HG02870 (cell line): ENCODE measurements at regions not wholly inside any gene's neighbourhood (a gene's known extent, or its start where the extent isn't known, plus 50 kb on each side); places are given as distances from the start of the nearest gene placed in this dataset.

Source experiments
- ATAC-seq: cut with Tn5 transposase; IDR thresholded peaks from one replicate; pipeline ENCODE4 v1.9.1; 2021; ENCODE audit warnings: mild to moderate bottlenecking, moderate library complexity; ENCODE audit not compliant: unreplicated experiment

DNA sequence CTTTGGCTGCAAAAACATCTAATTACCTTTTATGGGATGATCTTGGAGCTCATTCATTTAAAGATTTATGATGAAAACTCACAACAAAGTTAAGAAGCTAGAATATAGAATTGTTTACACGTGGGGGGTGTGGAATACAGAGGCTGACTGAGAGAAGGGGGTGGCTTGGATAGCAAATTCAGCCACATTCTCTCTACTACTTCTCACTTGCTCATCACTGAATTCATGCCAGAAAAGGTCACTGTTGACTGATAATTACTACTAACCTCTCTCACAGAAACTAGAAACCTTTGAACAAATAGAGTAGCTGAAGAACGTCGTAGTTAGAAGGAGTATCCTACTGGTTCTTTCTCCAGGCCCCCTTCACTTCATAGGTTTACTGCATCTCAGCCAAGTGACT is 808.2 kb downstream of the BRINP1 start:
- no peak for ATAC-seq

DNA sequence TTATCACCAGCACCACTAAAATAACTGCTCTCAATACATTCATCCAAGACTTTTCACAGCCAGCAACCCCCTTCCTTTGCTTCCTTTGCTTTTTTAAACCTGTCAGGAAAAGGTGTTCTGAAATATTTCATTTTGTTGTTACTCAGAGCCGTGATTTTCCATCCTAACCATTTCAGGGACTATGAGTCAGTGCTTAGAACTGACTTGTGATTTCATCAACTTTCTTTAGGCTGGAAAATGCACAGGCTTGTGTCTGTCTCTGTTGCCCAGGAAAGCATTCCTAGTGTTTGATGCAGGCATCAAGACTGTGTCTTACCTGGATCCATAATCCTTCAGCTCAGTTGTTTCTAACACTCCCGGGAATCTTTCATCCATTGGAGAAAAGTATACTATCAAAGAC is 805.6 kb downstream of the BRINP1 start:
- no peak for ATAC-seq

DNA sequence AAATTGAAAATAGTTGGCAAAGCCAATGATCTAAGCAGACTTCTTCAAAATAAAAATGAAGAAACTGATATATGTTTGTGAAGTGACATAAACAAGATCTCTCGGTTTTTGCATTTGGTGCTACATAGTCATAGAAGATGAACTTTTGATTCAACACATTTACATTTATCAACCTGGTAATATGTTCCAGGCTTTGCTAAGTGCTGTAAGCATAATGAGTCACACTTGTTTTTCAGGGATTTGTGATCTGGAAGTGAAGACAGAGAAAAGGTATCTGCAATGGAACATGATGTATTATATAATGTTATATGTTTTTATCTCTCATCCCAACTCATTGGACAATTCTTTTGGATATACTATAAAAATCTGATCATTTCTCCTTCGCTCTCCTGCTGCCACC is 801.4 kb downstream of the BRINP1 start:
- ATAC-seq: no peak

DNA sequence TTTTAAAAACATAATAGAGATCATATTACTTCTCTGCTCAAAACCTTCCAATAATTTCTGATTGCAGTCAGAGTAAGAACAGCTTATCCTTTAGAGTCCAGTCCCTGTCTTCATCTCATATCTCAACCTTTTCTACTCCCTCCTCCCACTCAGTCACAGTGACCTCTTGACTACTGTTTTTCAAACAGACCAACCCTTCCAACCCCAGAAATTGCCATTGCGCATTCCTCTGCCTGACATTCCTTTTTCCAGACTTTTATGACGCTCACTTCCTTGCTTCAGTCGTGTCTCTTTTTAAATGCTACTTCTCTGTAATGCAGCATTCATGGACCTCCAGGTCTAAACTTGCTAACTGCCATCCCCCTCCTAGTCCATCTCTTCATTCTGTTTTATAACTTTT is 800.5 kb downstream of the BRINP1 start:
- ATAC-seq: no peak

DNA sequence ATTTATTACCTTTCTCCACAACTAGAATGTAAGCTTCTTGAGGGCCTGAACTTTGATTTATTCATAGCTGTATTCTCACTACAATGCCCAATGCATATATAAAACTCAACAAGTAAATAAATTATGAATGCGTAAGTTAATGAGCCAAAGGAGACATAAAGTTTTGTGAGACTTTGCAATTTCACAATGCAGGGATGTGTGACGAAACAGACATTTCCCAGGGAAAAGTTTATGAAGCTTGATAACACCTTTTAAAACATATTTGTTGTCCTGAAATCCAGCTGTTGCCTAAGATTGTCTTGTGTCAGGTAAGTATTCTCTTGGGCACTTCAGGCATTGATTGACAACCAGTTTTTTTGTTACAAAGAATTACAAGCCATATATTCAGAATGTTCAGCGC is 800.1 kb downstream of the BRINP1 start:
- ATAC-seq: no peak

DNA sequence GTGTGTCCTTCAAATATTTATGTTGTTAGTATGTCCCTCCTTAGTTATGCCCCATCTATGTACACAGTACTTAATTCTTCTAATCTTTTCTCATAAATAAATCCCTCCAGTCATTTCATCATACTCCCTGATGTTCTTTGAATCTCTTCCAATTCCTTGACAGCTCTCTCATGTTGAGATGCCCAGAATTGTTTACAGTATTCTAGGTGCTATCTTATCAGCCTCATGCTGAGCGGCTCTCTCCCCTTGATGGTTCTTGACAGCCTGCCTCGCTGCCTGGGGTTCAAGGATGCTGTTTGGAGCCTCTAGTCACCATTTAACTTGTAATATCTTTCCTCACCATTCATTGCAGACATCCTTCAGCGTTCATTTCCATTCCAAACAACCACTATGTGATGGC is 799.2 kb downstream of the BRINP1 start:
- ATAC-seq: no peak

DNA sequence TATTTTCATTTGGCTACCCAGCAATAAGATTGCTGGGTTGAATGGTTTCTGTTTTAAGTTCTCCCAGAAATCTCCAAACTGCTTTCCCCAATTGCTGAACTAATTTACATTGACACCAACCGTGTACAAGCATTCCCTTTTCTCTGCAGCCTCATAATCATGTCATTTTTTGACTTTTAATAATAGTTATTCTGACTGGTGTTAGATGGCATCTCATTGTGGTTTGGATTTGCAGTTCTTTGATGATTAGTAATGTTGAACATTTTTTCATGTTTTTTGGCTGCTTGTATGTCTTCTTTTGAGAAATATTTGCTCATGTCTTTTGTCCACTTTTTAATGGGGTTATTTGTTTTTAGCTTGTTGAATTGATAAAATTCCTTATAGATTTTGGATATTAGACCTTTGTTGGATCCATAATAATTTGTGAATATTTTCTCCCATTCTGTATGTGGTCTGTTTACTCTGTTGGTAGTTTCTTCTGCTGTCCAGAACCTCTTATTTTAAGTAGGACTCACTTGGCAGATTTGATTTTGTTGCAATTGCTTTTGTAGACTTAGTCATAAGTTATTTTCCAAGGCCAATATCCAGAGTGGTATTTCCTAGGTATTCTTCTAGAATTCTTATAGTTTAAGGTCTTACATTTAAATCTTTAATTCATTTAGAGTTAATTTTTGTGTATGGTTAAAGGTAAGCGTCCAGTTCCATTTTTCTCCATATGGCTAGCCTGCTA is 793.7 kb downstream of the BRINP1 start:
- no peak for ATAC-seq

DNA sequence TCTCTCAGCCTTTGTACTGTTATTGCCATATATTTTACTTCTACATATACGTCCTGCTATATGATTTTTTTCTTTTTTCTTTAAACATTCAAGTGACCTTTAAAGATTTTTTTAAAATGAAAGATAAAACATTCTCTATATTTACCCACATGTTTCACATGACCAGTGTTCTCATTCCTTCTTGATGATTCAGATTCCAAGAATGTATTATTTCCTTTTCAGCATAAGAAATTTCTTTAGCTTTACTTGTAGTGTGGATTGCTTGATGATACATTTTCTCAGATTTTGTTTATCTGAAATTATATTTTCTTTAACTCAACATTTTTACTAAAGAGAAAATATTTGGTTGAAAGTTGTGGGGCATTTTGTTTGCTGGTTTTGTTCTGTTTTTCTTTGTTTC is 792.1 kb downstream of the BRINP1 start:
- ATAC-seq: no peak

DNA sequence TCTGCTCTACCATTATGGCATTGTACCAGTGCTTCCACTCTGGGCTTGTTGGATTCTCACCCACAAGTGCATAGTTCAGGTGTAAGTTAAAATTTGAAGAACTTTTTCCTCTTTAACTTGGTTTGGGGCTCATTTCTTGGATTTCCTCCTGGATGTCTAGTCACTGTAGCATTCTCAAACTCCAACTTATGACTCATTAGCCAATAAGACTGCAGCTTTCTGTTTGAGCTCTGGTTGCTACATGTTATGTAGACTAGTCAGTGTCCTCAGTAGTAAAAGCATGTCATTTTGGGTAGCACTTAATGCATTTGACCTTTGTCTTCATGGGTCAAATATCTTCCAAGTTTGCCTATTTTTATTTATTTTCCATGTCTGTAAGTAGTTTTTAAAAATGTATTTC is 790.8 kb downstream of the BRINP1 start:
- ATAC-seq: no peak

DNA sequence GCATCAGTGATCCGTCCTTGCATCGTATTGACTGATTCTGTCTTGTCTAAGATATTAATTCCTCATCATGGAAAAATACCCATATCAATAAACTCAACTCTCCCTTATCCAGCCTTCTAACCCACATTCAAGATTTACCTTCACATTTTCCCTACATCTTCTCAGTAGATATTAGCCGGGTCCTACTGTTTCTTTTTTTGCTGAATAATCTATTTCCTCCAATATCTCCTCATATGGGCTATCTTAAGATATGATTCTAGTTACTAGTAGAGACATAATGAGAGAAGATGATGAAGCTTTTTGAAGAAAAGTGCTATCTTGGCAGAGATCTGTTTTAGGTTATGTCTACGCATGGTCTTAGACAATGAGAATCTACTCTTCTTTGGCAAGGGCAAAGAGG is 785.8 kb downstream of the BRINP1 start:
- no peak for ATAC-seq

DNA sequence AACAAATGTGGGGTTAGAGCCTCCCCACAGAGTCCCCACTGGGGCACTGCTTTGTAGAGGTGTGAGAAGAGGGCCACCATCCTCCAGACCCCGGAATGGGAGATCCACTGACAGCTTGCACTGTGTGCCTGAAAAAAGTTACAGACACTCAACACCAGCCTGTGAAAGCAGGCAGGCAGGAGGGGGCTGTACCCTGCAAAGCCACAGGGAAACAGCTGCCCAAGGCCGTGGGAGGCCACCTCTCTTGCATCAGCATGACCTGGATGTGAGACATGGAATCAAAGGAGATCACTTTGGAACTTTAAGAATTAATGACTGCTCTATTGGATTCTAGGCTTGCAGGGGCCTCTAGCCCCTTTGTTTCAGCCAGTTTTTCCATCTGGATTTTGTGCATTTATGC is 782.3 kb downstream of the BRINP1 start:
- ATAC-seq: no peak

DNA sequence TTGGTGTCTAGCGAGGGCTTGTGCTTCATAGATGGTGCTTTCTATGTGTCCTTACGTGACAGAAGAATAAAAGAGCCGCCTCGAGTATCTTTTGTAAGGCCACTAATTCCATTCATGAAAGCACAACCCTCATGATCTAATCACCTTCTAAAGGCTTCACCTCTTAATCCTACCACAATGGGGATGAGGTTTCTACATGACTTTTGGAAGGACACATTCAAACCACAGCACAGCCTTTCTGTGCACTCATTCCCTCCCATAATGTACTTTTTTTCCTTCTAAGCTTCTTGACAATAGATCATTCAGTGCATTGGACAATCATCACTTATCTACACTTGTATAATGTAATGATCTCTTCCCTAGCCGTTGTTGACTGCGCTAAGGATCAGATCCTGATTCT is 774.8 kb downstream of the BRINP1 start:
- no peak for ATAC-seq

DNA sequence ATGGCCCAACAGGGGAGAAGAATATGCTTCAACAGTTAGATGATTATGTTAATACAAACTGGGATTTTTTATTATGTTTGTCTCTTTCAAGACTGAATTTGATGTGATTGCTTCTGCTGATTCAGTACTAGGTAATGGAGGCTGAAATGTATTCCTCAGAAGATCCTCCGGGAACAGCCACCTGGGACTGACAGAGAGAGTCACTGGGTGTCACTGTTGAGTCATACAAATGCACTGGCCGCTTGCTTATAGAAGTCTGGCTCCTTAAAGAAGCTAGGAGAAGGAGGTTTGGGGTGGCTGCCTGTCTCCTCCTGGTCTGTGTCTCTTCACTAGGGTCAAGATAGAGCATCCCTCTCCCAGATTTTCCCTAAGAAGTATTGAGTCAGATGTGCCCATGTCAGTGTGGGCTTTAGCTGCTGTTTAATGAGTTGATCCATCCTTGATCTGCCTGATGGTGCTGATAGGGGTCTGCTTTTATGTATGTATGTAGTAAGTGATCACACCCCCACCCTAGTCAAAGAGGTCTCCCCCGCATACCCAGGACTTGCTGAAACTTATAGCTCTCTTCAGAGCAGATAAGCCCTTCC is 773.4 kb downstream of the BRINP1 start:
- no peak for ATAC-seq

DNA sequence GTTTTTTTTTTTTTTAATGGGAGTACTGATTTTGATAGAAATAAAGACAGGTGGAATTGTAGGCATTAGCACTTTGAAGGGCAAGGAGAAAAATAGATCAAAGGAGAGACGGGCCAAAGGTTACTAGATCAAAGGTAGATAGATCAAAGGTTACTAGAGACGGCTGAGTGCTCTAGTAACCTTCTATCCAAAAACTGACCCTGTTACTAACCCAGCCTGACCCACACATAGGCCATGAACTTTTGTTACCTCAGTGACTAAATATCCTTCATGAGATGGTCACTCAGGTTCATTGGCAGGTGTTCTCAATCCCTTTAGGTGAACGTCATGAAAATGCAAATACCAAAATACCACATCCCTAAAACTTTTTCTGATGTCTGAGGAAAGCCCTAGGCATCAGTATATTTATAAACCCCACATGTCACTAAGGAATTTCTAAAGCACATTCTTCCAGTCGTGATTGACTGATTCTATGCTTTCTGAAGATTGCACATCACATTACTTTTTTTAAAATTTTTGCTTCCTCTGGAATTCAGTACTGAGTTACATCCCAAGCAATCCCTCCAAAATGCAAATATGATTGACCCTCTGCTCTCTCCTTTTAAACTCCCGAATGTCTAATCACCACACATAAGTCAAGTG is 772.7 kb downstream of the BRINP1 start:
- no peak for ATAC-seq

DNA sequence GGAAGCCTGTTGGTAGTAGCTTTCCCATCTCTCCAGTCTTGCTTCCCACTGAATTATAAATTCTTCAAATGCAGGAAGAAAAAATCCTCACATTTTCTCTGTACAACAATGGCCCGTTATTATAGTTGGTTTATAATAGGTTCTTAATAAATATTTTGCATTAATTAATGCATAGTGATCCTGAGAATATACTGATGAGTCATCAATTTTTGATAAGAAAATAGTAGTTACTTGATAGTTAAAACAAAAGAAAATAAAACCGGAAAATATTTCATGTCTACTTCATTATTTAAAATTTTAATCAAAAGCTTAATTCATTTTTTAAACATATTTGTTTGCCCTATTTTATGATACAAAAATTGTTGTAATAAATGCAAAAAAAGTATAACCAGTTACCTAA is 762.6 kb downstream of the BRINP1 start:
- no peak for ATAC-seq

DNA sequence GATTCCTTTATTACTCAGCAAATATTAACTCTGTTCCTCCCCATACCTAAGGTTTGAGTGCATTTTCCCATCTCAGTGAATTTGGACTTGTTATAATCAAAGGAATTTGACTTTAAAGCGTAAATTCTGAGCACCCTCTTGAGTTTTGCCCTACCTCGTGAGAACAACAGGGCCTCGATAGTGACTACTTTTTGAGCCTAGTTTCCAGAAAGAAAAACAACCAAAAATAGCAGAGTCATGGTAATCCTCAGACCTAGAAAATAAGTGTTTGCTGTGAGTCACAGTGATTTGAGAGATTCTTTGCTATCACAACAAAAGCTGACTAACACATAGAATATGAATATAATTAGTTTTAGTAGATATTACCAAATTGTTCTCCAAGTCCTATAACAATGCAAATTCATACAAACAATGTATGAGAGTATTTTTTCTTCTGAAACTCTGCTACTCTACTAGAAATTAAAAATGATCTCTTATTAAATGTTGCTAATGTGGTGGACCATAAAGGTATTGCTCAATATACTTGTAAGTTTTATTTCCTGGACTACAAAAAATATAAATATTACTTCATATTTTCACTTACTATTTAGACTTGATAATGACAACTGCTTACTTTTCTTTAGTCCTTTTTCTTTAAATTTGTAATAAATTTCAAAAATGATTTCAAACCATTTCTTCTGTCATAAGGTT is 759.7 kb downstream of the BRINP1 start:
- no peak for ATAC-seq

DNA sequence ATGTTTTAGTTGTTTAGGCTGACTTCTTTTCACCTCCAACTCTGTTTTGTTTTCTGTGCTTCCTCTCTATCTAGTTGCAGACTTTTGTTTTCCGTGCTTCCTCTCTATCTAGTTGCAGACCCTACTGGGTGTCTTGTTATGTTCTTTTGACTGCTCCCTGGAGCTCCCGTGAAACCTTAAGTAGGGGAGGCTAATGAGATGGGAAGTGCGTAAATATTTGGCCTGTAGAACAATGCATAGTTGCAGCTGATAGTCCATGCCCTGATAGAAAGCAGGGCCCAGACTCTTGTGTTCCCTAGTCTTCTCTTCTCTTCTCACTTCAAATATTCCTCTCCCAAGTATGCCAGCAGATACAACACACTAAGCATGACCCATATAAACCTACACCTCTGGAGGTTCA is 757.0 kb downstream of the BRINP1 start:
- no peak for ATAC-seq

DNA sequence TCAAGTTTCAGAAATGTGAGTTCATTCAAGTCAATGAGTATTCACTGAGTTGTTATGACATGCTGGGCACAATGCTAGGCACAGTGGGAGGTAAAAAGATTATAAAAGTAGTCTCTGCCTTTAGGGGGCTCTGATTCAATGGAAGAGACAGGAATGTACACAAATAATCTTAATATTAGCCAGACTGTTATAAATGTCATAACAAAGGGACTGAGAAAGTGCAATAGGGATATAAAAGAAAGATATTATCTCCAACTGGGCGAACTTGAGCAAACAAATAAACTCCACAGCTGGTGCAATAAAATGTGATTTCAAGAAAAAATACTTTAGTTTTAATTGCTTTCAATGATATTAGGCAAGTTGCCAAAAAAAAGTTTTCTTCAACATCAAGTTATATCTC is 755.2 kb downstream of the BRINP1 start:
- ATAC-seq: no peak

DNA sequence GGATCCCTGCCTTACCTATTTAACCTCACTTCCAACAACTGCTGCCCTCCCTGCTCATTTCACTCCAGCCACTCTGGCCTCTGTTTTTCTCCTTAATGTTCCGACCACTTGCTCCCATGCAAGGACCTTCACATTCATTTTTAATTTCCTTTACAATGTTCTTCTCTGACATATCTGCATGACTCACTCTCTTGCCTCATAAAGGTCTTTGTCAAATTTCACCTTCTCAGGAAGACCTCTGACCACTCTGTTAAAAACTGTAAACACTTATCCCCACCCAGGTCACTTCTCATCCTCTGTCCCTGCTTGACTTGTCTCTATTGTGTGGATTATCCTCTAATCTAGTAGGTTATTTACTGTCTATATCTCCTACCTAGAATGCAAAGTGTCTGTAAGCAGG is 751.2 kb downstream of the BRINP1 start:
- no peak for ATAC-seq

DNA sequence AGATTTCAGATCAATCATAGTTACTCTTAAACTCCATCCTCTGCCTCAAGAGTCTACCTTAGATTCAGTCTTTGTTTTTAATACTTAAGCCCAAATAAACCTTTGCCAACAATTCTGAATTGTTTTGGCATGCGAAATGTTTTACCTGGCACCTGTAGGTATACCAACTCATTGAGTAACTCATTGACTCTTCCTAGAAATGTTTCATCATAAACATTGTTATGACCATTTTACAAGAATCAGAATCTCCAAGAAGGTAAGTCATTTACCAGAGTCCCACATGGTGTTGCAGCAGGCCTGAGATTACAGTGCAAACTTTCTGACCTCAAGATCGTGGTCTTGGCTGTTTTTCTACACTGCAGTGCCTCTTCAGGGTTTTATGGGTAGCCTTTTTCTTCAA is 750.4 kb downstream of the BRINP1 start:
- no peak for ATAC-seq

DNA sequence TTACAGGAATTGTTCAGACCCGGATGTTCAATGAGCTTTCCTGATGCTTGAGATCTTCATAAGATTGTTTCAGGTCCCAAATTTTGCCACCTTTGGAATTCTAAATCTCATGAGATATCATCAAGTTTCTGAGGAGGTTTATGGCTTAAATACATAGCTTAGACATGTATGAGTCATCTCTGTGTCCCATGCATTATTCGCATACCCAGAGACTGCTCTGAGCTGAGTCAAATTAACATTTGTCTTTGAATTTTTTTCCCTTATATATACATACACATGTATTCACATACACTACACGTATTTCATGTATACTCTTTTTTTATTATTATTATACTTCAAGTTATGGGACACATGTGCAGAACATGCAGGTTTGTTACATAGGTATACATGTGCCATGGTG is 744.6 kb downstream of the BRINP1 start:
- no peak for ATAC-seq

DNA sequence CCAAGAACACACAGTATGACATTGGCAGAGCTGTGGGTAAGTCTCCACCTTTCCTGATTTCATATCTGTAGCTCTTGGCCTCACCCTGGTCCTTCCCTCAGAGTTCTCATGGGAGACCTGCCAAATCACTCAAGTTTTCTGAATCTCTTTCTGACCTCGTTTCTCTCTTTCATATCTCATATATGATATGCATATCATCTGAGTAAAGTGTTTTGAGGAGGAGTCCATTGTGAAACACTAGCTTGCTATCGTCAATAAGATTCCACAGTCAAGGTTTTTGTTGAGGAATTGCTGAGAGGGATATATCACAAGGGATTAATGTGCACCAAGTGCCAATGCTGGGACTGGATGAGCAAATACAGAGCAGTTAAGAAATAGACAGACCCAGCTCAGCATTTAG is 739.2 kb downstream of the BRINP1 start:
- ATAC-seq: no peak
